ENCODE measurements at regions not wholly inside any gene's neighbourhood (a gene's known extent, or its start where the extent isn't known, plus 50 kb on each side); places are given as distances from the start of the nearest gene placed in this dataset.

GRCh38 chr11:107157146-107157808, 139.0 kb upstream of the GUCY1A2 start:
- no peak overlapping the region for H3K27ac ChIP-seq
- intact Hi-C loops (cut with DNase I; ENCODE audit: low total_unique reads), result no loop called here
- no peaks in the 10 kb centered on the region for H3K36me3 ChIP-seq
- TF ChIP-seq POLR2A (IDR thresholded peaks at IDR 0.05) (no peak), CTCF (IDR thresholded peaks at IDR 0.05) (no peak)
- no peaks in the 10 kb centered on the region for H3K9me3 ChIP-seq
- H3K27me3 ChIP-seq, result no peaks in the 10 kb centered on the region
- H3K4me3 ChIP-seq, result no peak overlapping the region
- no peak for DNase-seq
- H3K4me1 ChIP-seq, result no peaks in the 10 kb centered on the region

GRCh38 chr11:107151579-107151978, 133.3 kb upstream of the GUCY1A2 start:
- H3K9me3 ChIP-seq, result no peaks in the 10 kb centered on the region

GRCh38 chr11:107151158-107151557, 132.9 kb upstream of the GUCY1A2 start:
- H3K36me3 ChIP-seq, result no peaks in the 10 kb centered on the region
- no peaks in the 10 kb centered on the region for H3K4me1 ChIP-seq
- H3K9me3 ChIP-seq, result no peaks in the 10 kb centered on the region
- no peak overlapping the region for H3K4me3 ChIP-seq
- TF ChIP-seq POLR2A (IDR thresholded peaks at IDR 0.05) (no peak), CTCF (IDR thresholded peaks at IDR 0.05) (no peak)
- intact Hi-C loops (cut with DNase I; ENCODE audit: low total_unique reads), result no loop called here
- H3K27me3 ChIP-seq, result no peaks in the 10 kb centered on the region
- no peak for DNase-seq
- no peak overlapping the region for H3K27ac ChIP-seq

More at GRCh38 chr11:107151579-107151978, 133.3 kb upstream of the GUCY1A2 start:
- H3K36me3 ChIP-seq, result no peaks in the 10 kb centered on the region
- TF ChIP-seq CTCF (IDR thresholded peaks at IDR 0.05) (no peak), POLR2A (IDR thresholded peaks at IDR 0.05) (no peak)
- H3K4me3 ChIP-seq, result no peak overlapping the region
- intact Hi-C loops (cut with DNase I; ENCODE audit: low total_unique reads), result no loop called here
- H3K4me1 ChIP-seq, result no peaks in the 10 kb centered on the region
- H3K27me3 ChIP-seq, result no peaks in the 10 kb centered on the region
- DNase-seq, result no peak
- H3K27ac ChIP-seq, result no peak overlapping the region

GRCh38 chr11:107140983-107141382, 122.7 kb upstream of the GUCY1A2 start:
- TF ChIP-seq CTCF (IDR thresholded peaks at IDR 0.05) (no peak), POLR2A (IDR thresholded peaks at IDR 0.05) (no peak)
- intact Hi-C loops (cut with DNase I; ENCODE audit: low total_unique reads), result no loop called here
- no peak for DNase-seq
- no peak overlapping the region for H3K27ac ChIP-seq
- H3K27me3 ChIP-seq, result no peaks in the 10 kb centered on the region
- H3K4me1 ChIP-seq, result no peaks in the 10 kb centered on the region
- no peak overlapping the region for H3K4me3 ChIP-seq
- H3K36me3 ChIP-seq, result no peaks in the 10 kb centered on the region
- no peaks in the 10 kb centered on the region for H3K9me3 ChIP-seq

GRCh38 chr11:107139396-107139795, 121.1 kb upstream of the GUCY1A2 start:
- H3K4me3 ChIP-seq, result no peak overlapping the region
- H3K4me1 ChIP-seq, result no peaks in the 10 kb centered on the region
- no peak overlapping the region for H3K27ac ChIP-seq
- no peak for DNase-seq
- TF ChIP-seq POLR2A (IDR thresholded peaks at IDR 0.05) (no peak), CTCF (IDR thresholded peaks at IDR 0.05) (no peak)
- H3K36me3 ChIP-seq, result no peaks in the 10 kb centered on the region
- H3K9me3 ChIP-seq, result no peaks in the 10 kb centered on the region
- H3K27me3 ChIP-seq, result no peaks in the 10 kb centered on the region
- intact Hi-C loops (cut with DNase I; ENCODE audit: low total_unique reads), result no loop called here

All from uterus (tissue), 3 donors.